Spleen (tissue), 11 donors: ENCODE measurements at regions not wholly inside any gene's neighbourhood (a gene's known extent, or its start where the extent isn't known, plus 50 kb on each side); places are given as distances from the start of the nearest gene placed in this dataset.

ENCODE experiments used
- DNase-seq: peaks from one replicate; pipeline ENCODE4 v3.0.0-alpha.2; 2020
- H3K27ac ChIP-seq, 8 donors: fragments of 200-600 bp; sonication (generic) in 7 of 8; 1 replicate in 4 of 8; 2 replicates in 4 of 8; pipeline versions ENCODE4 v1.5.0 to v1.8.0; 2016 to 2021; ENCODE audit warnings: inconsistent platforms in 4 of 8, mild to moderate bottlenecking in 4 of 8, moderate library complexity in 1 of 8
- H3K27me3 ChIP-seq, 7 donors: fragments of 200-600 bp; sonication (generic) in 6 of 7; replicated peaks in 1 of 7; 1 replicate in 4 of 7; 2 replicates in 3 of 7; pipeline versions ENCODE4 v1.5.0 to v1.8.0; 2016 to 2021; ENCODE audit warnings: inconsistent platforms in 3 of 7, mild to moderate bottlenecking in 1 of 7
- H3K36me3 ChIP-seq, 6 donors: fragments of 200-600 bp; sonication (generic) in 5 of 6; 1 replicate in 4 of 6; 2 replicates in 2 of 6; pipeline versions ENCODE4 v1.5.0 to v1.8.0; 2016 to 2021; ENCODE audit warnings: inconsistent platforms in 2 of 6
- H3K4me1 ChIP-seq, 6 donors: fragments of 200-600 bp; sonication (generic) in 5 of 6; 1 replicate in 3 of 6; 2 replicates in 3 of 6; pipeline versions ENCODE4 v1.5.0 to v1.8.0; 2016 to 2021; ENCODE audit warnings: inconsistent platforms in 3 of 6
- H3K4me3 ChIP-seq, 8 donors: fragments of 200-600 bp; sonication (generic) in 7 of 8; 1 replicate in 4 of 8; 2 replicates in 4 of 8; pipeline versions ENCODE4 v1.5.0 to v1.8.0; 2016 to 2021; ENCODE audit warnings: inconsistent platforms in 4 of 8, mild to moderate bottlenecking in 4 of 8, moderate library complexity in 2 of 8
- H3K9me3 ChIP-seq, 8 donors: fragments of 200-600 bp; sonication (generic) in 7 of 8; 1 replicate in 4 of 8; 2 replicates in 4 of 8; pipeline versions ENCODE4 v1.5.0 to v1.8.0; 2016 to 2021; ENCODE audit warnings: inconsistent platforms in 4 of 8
- POLR2A ChIP-seq, 3 donors: fragments of 450-650 bp; IDR thresholded peaks; one replicate each; pipeline ENCODE4 v1.5.1; 2017; ENCODE audit warnings: antibody characterized with exemption in 3 of 3, mild to moderate bottlenecking in 1 of 3
- POLR2AphosphoS5 ChIP-seq, 3 donors: sonication (generic); formaldehyde crosslinking; IDR thresholded peaks; one replicate each; pipeline ENCODE4 v1.5.1; 2017; ENCODE audit warnings: antibody characterized with exemption in 3 of 3
- WGBS, 5 donors: extraction: QIAGEN DNeasy Blood & Tissue Kit in 3 of 5; methylation state at CpG; one replicate each; pipeline versions ENCODE4 v1.1.5 to v1.1.7; 2013 to 2018; 5-methylcytosine and 5-hydroxymethylcytosine counted together
- intact Hi-C: fragments of 100-400 bp; cut with DNase I; formaldehyde crosslinking; loops from one replicate; pipeline ENCODE4 v1.15.0; 2023; ENCODE audit warnings: low total_unique reads
- TF ChIP-seq, protein P1 (sequence below), 11 experiments: fragments of 200-600 bp in 7 of 11; fragments of 450-650 bp in 4 of 11; sonication (generic) in 4 of 11; IDR thresholded peaks in 8 of 11; conservative IDR thresholded peaks in 3 of 11; 1 replicate in 7 of 11; 2 replicates in 4 of 11; pipeline versions ENCODE4 v1.4.0 to v1.8.0; 2016 to 2021; ENCODE audit warnings: antibody characterized with exemption in 11 of 11, inconsistent platforms in 4 of 11, mild to moderate bottlenecking in 1 of 11
- donor health status: healthy with polysubstance abuse.
- donor health status: DM: no; HTN: no; CAD: no; lungs with moderate emphysema.
- donor health status: DM: no; HTN: no; CAD: no.
- donor health status: Bipolar disorder and iron deficiency.
- donor health status: healthy.
- donor health status: DM: no; HTN: no; CAD: no.
- donor health status: DM: yes; HTN: yes; CAD: no.

DNA sequence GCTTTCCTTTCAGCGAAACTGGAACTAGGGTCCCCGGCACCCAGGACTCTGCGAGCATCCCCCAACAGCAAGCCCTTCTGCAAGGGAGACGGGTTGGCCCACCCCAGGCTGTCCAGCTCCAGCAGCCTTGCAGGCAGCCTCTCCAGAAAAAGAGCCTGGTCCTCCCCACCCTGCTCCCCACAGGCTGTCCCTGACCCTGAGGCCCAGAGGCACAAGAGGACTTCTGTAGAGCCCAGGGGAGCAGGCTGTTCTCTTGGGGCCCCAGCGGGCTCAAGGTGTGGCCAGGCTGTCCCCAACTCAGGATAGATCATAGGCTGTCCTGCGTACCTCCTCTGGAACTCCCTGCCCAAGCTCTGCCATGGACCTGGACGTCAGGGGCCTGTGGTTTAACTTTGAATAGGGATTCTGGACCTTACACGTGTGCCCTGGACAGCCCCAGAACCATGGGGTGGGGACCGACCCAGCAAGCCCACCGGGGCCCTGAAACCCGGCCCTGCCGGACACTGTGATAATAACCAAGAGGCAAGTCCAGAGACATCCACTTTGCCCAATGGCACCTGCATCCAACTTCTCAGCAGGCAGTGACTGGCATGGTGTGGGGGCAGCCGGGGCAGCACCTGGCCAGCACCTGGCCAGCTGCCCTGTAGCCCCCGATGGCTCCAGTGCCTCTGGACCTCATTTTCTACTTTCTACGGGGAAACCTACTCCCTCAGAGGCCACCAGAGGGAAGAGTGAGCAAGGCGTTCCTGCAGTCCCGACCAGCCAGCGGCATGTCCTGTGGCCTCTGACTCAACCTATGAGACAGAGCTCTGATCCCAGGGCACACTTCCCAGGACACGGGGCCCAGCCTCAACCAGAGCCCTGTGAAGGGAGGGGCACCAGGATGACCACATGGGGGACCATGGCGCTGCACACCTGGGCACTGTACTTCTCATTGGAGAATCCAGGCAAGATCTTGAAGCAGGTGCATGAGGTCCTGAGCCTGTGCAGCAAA lies 50.9 kb upstream of the TPM4 start:
- WGBS, 5 donors, result 44 to 67% (median 65%) methylated on average over 11 to 20 of the region's 20 CpGs
- Histone ChIP-seq H3K9me3 (no peaks in the 10 kb centered on the region), H3K4me3 (no peak overlapping the region), H3K4me1 (no peaks in the 10 kb centered on the region), H3K27me3 (no peaks in the 10 kb centered on the region), H3K36me3 (no peaks in the 10 kb centered on the region), H3K27ac (no peak overlapping the region)
- DNase-seq, result peak; percentile 61
- intact Hi-C loops, result no loop called here
- TF ChIP-seq, protein P1, sequence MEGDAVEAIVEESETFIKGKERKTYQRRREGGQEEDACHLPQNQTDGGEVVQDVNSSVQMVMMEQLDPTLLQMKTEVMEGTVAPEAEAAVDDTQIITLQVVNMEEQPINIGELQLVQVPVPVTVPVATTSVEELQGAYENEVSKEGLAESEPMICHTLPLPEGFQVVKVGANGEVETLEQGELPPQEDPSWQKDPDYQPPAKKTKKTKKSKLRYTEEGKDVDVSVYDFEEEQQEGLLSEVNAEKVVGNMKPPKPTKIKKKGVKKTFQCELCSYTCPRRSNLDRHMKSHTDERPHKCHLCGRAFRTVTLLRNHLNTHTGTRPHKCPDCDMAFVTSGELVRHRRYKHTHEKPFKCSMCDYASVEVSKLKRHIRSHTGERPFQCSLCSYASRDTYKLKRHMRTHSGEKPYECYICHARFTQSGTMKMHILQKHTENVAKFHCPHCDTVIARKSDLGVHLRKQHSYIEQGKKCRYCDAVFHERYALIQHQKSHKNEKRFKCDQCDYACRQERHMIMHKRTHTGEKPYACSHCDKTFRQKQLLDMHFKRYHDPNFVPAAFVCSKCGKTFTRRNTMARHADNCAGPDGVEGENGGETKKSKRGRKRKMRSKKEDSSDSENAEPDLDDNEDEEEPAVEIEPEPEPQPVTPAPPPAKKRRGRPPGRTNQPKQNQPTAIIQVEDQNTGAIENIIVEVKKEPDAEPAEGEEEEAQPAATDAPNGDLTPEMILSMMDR (IDR thresholded peaks at IDR 0.05 in 8 of 11, conservative IDR thresholded peaks at IDR 0.05 in 3 of 11), result peak in 1 of 11 experiments; percentile 8
- no peak for TF ChIP-seq POLR2AphosphoS5 (IDR thresholded peaks at IDR 0.05)
- TF ChIP-seq POLR2A (IDR thresholded peaks at IDR 0.05), result no peak

DNA sequence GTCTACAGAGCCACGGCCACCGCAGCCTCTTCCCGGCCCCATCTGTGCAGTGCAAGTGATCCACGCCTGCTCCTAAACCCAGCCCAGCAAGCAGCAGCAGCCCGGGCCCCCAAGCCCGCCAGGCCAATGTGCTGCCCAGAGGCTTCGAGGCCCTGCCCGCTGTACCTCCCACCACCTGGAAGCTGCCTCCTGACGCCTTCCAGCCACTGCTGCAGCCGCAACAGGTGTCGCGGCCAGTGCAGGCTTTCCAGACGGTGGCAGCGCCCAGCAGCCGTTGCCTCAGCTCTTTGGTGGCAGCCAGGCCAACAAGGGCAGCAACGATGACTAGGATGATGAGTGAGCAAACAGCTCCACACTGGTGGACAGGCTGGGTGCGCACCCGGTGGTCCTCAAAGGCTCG lies 50.2 kb upstream of the TPM4 start:
- DNase-seq, result peak; percentile 25
- Histone ChIP-seq H3K9me3 (no peaks in the 10 kb centered on the region), H3K4me1 (no peaks in the 10 kb centered on the region), H3K4me3 (no peak overlapping the region), H3K36me3 (no peaks in the 10 kb centered on the region), H3K27ac (no peak overlapping the region), H3K27me3 (no peaks in the 10 kb centered on the region)
- 87 to 96% (median 89%) methylated on average over 9 to 19 of the region's 19 CpGs for WGBS, 5 donors
- TF ChIP-seq, protein P1 (IDR thresholded peaks at IDR 0.05 in 8 of 11, conservative IDR thresholded peaks at IDR 0.05 in 3 of 11), result no peak
- TF ChIP-seq POLR2A (IDR thresholded peaks at IDR 0.05) (no peak), POLR2AphosphoS5 (IDR thresholded peaks at IDR 0.05) (no peak)
- intact Hi-C loops, result no loop called here
